ENCODE measurements at regions not wholly inside any gene's neighbourhood (a gene's known extent, or its start where the extent isn't known, plus 50 kb on each side); places are given as distances from the start of the nearest gene placed in this dataset.
"Not testable (repeated sequence)": the region's sequence is repeated elsewhere in the genome, so short reads cannot be mapped to it uniquely, and the experiment has no call there.

DNA sequence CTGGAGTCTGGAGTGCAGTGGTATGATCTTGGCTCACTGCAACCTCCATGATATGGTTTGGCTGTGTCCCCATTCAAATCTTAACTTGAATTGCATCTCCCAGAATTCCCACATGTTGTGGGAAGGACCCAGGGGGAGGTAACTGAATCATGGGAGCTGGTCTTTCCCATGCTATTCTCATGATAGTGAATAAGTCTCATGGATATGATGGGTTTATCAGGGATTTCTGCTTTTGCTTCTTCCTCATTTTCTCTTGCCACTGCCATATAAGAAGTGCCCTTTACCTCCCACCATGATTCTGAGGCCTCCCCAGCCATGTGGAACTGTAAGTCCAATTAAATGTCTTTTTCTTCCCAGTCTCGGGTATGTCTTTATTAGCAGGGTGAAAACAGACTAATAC, 72.4 kb upstream of the JUN start:
- not testable (repeated sequence) for TF ChIP-seq CTCF, POLR2A (IDR thresholded peaks at IDR 0.05)
